RWPE1 (cell line): ENCODE measurements at regions not wholly inside any gene's neighbourhood (a gene's known extent, or its start where the extent isn't known, plus 50 kb on each side); places are given as distances from the start of the nearest gene placed in this dataset.

ENCODE experiments used
- CTCF ChIA-PET: fragments of 350-600 bp; sonication (Branson Sonifier 250); formaldehyde crosslinking; extraction: SDS; loops from one replicate; lab custom pipeline; 2021; lab: Yijun Ruan, JAX
- POLR2A ChIA-PET: fragments of 400-600 bp; formaldehyde crosslinking; extraction: SDS; loops from one replicate; lab custom pipeline; 2020; ENCODE audit warnings: antibody characterized with exemption; ENCODE audit not compliant: low non-redundant PET; lab: Yijun Ruan, JAX
- DNase-seq: peaks from one replicate; pipeline ENCODE4 v3.0.0; 2012; ENCODE audit warnings: low spot score
- H3K27ac ChIP-seq: fragments of 450-650 bp; 2 replicates; pipeline ENCODE4 v1.5.1; 2017
- TF ChIP-seq, protein P1 (sequence below): fragments of 450-650 bp; conservative IDR thresholded peaks from 2 replicates; pipeline ENCODE4 v1.5.1; 2017; ENCODE audit warnings: low read depth, mild to moderate bottlenecking

DNA sequence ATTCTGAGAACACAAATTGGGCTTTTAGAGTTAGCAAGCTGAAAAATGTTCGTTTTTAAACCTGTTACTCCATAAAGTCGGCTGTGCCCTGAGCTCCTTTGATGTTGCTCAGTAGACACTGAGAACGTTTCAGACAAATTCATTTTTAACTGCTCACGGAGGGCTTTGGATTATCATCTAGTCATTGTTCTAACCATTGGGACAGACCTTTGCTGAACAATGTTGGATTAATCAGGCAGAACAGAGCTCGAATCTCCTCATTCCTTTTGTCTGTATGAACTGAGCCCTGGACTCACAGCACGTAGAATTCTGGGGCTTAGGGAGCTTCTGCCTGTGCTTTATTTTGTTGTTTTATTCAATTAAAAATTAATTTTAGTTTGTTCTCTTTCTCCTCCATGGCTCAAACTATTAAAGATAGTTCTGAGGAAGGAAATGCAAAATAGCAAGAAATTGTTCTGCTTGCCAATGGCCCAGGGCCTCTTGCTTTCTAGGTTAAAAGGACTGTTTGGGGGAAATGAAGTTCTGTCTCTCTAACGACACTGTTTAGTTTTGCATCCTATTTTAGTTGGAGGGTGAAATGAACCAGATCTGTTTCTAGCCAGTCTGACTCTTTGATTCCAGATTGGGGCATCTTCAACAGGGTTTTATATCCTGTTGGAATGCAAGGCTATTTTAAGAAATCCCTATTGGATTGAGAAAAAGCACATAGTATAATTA, 114.7 kb upstream of the CXCR4 start:
- DNase-seq = no peak
- H3K27ac ChIP-seq = no peak overlapping the region
- ChIA-PET POLR2A (no interaction called here), CTCF (no interaction called here)
- TF ChIP-seq, protein P1, sequence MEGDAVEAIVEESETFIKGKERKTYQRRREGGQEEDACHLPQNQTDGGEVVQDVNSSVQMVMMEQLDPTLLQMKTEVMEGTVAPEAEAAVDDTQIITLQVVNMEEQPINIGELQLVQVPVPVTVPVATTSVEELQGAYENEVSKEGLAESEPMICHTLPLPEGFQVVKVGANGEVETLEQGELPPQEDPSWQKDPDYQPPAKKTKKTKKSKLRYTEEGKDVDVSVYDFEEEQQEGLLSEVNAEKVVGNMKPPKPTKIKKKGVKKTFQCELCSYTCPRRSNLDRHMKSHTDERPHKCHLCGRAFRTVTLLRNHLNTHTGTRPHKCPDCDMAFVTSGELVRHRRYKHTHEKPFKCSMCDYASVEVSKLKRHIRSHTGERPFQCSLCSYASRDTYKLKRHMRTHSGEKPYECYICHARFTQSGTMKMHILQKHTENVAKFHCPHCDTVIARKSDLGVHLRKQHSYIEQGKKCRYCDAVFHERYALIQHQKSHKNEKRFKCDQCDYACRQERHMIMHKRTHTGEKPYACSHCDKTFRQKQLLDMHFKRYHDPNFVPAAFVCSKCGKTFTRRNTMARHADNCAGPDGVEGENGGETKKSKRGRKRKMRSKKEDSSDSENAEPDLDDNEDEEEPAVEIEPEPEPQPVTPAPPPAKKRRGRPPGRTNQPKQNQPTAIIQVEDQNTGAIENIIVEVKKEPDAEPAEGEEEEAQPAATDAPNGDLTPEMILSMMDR = no peak

GRCh38 chr2:136230464-136230863, 112.5 kb upstream of the CXCR4 start:
- POLR2A ChIA-PET = no interaction called here
- no peak for DNase-seq
- TF ChIP-seq, protein P1 = no peak
- CTCF ChIA-PET = no interaction called here
- H3K27ac ChIP-seq = no peak overlapping the region

DNA sequence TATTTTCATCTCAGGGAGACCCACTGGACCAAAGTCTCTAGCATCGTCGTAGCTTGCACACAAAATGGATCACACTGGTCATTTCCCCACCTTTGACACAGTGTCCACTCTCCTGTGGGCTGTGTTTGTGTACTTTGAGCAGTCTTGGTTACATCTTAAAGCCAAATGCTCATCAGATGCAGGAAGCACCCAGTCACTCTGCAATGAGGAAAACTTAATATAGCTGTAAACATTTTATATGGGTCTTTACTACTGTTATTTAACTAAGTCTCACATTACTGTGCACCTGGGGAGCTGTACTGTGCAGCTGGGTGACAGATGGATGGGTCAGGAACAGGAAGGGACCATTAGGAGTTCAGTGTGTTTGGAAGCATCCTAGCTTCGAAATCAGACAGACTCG, 109.0 kb upstream of the CXCR4 start:
- ChIA-PET POLR2A (no interaction called here), CTCF (no interaction called here)
- no peak for DNase-seq
- no peak overlapping the region for H3K27ac ChIP-seq
- TF ChIP-seq, protein P1 = no peak

GRCh38 chr2:136225950-136226835, 108.2 kb upstream of the CXCR4 start:
- ChIA-PET CTCF (interaction anchor here (0.5 kb wide), 1 partner anchor 395 kb away, joined by 3 read pairs; no protein-coding TSS in a partner anchor), POLR2A (no interaction called here)
- no peak overlapping the region for H3K27ac ChIP-seq
- TF ChIP-seq, protein P1 = no peak
- DNase-seq = no peak

- no peak for DNase-seq
- TF ChIP-seq, protein P1 = no peak
- H3K27ac ChIP-seq = no peak overlapping the region
- ChIA-PET CTCF (no interaction called here), POLR2A (no interaction called here)
Measured at GRCh38 chr2:136223274-136223673, 105.3 kb upstream of the CXCR4 start.

- TF ChIP-seq, protein P1 = no peak
- no peak overlapping the region for H3K27ac ChIP-seq
- ChIA-PET CTCF (no interaction called here), POLR2A (no interaction called here)
- DNase-seq = no peak
Measured at GRCh38 chr2:136222862-136223261, 104.9 kb upstream of the CXCR4 start.
